ENCODE measurements at regions not wholly inside any gene's neighbourhood (a gene's known extent, or its start where the extent isn't known, plus 50 kb on each side); places are given as distances from the start of the nearest gene placed in this dataset.

GRCh38 chr16:48905632-48906505 lies 295.9 kb upstream of the N4BP1 start:
- no peak for DNase-seq (ENCODE audit: low read depth)
- TF ChIP-seq, protein P1, sequence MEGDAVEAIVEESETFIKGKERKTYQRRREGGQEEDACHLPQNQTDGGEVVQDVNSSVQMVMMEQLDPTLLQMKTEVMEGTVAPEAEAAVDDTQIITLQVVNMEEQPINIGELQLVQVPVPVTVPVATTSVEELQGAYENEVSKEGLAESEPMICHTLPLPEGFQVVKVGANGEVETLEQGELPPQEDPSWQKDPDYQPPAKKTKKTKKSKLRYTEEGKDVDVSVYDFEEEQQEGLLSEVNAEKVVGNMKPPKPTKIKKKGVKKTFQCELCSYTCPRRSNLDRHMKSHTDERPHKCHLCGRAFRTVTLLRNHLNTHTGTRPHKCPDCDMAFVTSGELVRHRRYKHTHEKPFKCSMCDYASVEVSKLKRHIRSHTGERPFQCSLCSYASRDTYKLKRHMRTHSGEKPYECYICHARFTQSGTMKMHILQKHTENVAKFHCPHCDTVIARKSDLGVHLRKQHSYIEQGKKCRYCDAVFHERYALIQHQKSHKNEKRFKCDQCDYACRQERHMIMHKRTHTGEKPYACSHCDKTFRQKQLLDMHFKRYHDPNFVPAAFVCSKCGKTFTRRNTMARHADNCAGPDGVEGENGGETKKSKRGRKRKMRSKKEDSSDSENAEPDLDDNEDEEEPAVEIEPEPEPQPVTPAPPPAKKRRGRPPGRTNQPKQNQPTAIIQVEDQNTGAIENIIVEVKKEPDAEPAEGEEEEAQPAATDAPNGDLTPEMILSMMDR (conservative IDR thresholded peaks at IDR 0.05; ENCODE audit: low read depth, low read length), result no peak

DNA sequence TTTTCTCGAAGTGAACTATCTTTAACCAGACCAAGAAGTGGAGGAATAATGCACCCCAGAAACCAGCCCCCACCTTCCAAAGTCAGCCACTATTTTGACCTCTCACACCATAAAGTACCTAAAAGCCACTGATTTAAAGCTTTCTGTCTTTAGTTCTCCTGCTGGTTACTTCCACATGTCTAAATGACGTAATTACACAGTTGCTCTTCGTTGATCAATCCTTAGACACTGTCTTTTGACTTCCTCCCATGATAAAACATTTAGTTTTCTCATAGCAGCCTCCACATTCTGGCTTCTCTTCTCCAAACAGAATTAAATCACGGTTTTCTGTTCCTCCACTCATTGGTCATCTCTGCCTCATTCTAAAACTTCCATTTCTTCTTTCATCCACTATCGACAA lies 294.4 kb upstream of the N4BP1 start:
- H3K4me3 ChIP-seq (ENCODE audit: low read length), result no peak overlapping the region
- no peak for DNase-seq (ENCODE audit: low read depth)
- TF ChIP-seq, protein P1 (conservative IDR thresholded peaks at IDR 0.05; ENCODE audit: low read depth, low read length), result no peak

More at GRCh38 chr16:48905632-48906505, 295.9 kb upstream of the N4BP1 start:
- H3K4me3 ChIP-seq (ENCODE audit: low read length), result no peak overlapping the region

DNA sequence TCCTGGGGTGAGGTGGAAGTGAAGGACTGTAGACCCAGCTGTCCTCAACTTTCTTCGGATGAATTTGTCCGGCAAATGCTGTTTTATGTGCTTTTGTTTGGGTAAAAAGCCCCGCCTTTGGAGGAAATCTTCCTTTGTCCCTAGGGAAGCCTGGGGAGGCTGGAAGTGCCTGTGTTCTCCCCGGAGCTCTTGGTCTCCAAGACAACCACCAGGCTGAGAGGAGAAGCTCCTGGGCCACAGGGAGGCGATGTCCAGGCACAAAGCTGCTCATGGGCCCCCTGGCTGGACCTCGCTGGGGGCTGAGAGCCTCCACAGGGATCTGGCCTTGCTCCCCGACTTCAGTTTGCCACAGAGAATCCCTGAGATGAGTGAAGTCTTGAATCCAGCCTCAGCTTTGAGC lies 293.1 kb upstream of the N4BP1 start:
- no peak for DNase-seq (ENCODE audit: low read depth)
- TF ChIP-seq, protein P1 (conservative IDR thresholded peaks at IDR 0.05; ENCODE audit: low read depth, low read length), result no peak
- no peak overlapping the region for H3K4me3 ChIP-seq (ENCODE audit: low read length)

DNA sequence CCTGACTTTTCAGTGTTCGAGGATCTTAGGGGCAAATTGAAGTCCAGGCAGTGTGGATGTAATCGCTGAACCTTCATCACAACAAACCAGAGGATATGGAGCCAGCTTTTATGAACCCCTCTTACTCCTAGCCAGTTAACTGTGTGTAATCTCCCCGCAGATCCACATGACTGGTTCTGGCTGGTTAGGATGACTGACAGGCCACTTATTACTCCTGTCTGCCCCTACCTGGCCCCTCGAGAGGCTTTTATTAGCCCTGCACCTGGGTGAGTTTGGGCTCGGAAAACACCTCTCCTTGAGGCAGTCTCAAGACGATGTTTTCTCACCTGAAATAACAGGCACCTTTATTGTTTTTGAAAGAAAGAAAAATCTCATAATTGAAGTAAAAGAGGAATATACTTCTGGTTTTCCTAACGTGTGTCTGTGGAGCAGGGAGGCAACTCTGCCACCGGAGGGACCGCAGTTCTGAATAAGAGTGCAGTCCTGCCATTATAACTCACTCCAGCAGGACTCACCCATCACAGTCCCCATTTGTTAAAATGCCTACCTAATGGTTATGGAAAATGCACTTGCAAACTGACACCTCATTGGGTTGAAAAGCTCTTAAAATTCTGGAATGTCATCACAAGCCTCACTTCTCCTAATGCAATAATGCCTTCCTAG lies 291.9 kb upstream of the N4BP1 start:
- DNase-seq (ENCODE audit: low read depth), result no peak
- TF ChIP-seq, protein P1 (conservative IDR thresholded peaks at IDR 0.05; ENCODE audit: low read depth, low read length), result no peak
- no peak overlapping the region for H3K4me3 ChIP-seq (ENCODE audit: low read length)

DNA sequence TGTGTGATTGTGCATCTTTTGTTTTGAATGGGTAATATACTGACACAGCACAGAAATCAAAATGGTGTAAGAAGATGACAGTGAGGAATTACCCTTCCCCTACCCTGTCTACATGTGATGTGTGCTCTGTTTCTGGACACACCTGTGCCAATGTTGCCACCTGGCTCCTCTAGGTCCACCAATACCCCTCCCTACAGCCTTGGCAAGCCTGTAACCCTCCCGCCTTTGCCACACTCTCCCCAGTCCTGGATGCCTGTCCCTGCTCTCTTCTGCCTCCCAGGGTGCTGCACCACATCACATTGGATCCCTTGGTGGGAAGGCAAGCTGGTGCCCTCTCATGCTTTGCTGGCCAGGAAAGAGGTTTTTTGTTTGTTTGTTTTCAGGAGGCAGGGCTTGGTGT lies 289.5 kb upstream of the N4BP1 start:
- TF ChIP-seq, protein P1 (conservative IDR thresholded peaks at IDR 0.05; ENCODE audit: low read depth, low read length), result no peak
- no peak for DNase-seq (ENCODE audit: low read depth)
- no peak overlapping the region for H3K4me3 ChIP-seq (ENCODE audit: low read length)

GRCh38 chr16:48897698-48898205 lies 287.8 kb upstream of the N4BP1 start:
- H3K4me3 ChIP-seq (ENCODE audit: low read length), result no peak overlapping the region
- TF ChIP-seq, protein P1 (conservative IDR thresholded peaks at IDR 0.05; ENCODE audit: low read depth, low read length), result no peak
- DNase-seq (ENCODE audit: low read depth), result no peak

Data from retinal pigment epithelial cell (primary cell).